D721Med (cell line): ENCODE measurements at regions not wholly inside any gene's neighbourhood (a gene's known extent, or its start where the extent isn't known, plus 50 kb on each side); places are given as distances from the start of the nearest gene placed in this dataset.

Experiments used
- DNase-seq: peaks from one replicate; pipeline ENCODE4 v3.0.0; 2011; ENCODE audit warnings: low spot score; ENCODE audit not compliant: insufficient read length
- FAIRE-seq: peaks from 2 replicates; lab custom pipeline; 2011; peaks lifted over from hg19 to GRCh38; lab: Jason Lieb, UNC
- TF ChIP-seq, protein P1 (sequence below): IDR thresholded peaks from 2 replicates; pipeline ENCODE4 v1.5.1; 2012; ENCODE audit warnings: mild to moderate bottlenecking, control low read depth; ENCODE audit not compliant: insufficient read depth; ENCODE audit errors: missing control alignments

DNA sequence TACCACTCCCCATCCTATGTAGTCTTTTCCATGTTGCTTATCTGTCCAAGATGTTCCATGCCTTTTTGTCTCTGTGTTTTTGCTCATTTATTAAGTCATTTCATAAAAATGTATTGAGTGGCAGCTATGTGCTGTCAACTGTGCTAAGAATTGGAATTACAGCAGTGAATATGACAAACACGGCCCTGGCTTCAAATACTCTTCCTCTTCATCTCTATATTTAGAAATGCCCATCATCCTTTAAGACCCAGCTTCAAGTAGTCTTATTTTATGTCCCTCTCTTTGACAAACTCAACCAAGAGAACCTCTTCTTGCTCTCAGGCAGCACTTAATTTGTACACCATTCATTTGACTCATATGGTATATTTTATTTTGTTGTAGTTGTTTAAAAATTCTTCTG, 55.4 kb upstream of the AMOT start:
- no peak for FAIRE-seq

More for the DNA sequence above, 55.4 kb upstream of the AMOT start:
- DNase-seq = no peak
- TF ChIP-seq, protein P1, sequence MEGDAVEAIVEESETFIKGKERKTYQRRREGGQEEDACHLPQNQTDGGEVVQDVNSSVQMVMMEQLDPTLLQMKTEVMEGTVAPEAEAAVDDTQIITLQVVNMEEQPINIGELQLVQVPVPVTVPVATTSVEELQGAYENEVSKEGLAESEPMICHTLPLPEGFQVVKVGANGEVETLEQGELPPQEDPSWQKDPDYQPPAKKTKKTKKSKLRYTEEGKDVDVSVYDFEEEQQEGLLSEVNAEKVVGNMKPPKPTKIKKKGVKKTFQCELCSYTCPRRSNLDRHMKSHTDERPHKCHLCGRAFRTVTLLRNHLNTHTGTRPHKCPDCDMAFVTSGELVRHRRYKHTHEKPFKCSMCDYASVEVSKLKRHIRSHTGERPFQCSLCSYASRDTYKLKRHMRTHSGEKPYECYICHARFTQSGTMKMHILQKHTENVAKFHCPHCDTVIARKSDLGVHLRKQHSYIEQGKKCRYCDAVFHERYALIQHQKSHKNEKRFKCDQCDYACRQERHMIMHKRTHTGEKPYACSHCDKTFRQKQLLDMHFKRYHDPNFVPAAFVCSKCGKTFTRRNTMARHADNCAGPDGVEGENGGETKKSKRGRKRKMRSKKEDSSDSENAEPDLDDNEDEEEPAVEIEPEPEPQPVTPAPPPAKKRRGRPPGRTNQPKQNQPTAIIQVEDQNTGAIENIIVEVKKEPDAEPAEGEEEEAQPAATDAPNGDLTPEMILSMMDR = no peak
